ENCODE measurements at regions not wholly inside any gene's neighbourhood (a gene's known extent, or its start where the extent isn't known, plus 50 kb on each side); places are given as distances from the start of the nearest gene placed in this dataset.

DNA sequence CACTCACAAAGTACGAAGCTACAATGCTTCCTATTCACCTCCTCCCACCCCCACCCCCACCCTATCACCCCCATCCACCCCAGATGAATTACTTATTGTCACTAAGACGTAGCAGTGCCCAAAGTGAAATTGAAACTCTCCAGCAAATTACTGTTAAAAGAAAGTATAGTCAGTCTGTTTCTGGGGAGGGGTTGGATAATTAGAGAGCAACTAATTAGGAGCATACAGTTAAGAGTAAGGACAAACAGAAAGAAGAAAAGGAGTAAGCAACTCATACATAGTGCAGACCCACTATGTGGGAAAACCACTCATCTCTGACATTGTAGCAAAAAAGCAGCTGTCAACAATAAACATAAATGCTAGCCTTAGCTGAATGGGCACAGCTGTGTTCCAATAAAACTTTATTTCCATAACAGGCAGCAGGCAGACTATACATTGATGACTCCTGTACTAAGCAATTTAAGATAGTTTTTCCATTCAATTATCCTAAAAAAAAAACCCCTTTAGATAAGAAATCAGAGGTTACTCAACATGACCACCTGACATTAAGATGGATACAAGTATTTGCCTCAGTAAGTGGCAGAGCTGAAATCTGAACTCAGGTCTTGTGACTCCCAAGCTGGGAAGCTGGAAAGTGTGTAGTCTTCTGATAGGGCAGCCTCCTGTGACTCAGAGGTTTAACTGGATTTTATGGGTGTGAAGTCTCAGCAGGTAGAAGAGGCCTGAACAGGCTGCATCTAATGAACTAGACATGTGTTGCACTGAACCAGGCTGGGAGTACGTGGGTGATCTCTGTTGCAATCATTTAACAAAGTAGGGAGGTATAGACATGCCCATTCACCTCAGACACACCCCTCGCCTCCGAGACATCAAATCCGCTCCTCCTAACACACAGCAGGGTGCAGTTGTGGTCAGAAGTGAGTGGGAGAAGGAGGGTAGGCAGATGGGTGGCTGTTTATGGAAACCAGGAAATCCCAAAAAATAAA, 171.8 kb upstream of the KLF7 start (continued):
- TF ChIP-seq, protein P1, sequence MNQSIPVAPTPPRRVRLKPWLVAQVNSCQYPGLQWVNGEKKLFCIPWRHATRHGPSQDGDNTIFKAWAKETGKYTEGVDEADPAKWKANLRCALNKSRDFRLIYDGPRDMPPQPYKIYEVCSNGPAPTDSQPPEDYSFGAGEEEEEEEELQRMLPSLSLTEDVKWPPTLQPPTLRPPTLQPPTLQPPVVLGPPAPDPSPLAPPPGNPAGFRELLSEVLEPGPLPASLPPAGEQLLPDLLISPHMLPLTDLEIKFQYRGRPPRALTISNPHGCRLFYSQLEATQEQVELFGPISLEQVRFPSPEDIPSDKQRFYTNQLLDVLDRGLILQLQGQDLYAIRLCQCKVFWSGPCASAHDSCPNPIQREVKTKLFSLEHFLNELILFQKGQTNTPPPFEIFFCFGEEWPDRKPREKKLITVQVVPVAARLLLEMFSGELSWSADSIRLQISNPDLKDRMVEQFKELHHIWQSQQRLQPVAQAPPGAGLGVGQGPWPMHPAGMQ (IDR thresholded peaks at IDR 0.05; ENCODE audit: borderline replicate concordance) = no peak
- TF ChIP-seq NBN (IDR thresholded peaks at IDR 0.05) = 0 out of 2 replicates have a peak, but pooled peaks have one; percentile 27
- TF ChIP-seq IKZF2 (IDR thresholded peaks at IDR 0.05) = peak; percentile 28 to 51; a peak in 2 of 4 replicates
- no peak for TF ChIP-seq NFXL1 (IDR thresholded peaks at IDR 0.05; ENCODE audit: borderline replicate concordance)

DNA sequence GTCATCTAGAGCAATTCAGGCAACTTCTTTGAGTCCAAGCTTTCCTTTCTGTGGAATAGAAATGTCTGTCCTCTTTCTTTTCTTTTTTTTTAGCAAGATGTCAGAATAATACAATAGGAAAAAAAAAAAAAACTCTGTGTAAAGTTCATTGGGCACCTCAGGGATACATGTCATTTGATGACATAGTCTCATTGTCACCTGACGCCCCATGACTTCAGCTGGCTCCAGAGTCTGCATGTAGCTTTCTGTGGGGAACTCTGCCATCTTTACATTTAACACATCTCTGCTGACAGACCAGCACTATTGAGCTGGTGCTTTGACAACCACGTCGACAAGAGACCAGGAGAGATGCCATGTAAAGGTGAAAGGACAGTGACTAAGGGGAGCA, 172.5 kb upstream of the KLF7 start:
- in situ Hi-C loops (cut with MboI) (loop anchor here (25.0 kb wide), 1 partner anchor 1626 kb away; no protein-coding TSS in a partner anchor), intact Hi-C loops (cut with micrococcal nuclease; ENCODE audit: unreplicated experiment) (no loop called here)
- ATAC-seq = no peak
- Histone ChIP-seq H3K36me3 (ENCODE audit: control insufficient read depth in 2 of 2, insufficient read depth in 2 of 2, low read length in 1 of 2) (no peaks in the 10 kb centered on the region), H3K9me3 (replicated peaks; ENCODE audit: control insufficient read depth, insufficient read depth, low read length) (no peaks in the 10 kb centered on the region), H3K4me3 (no peak overlapping the region), H3K27me3 (replicated peaks in 1 of 2; ENCODE audit: control insufficient read depth in 2 of 2, insufficient read depth in 2 of 2, low read length in 1 of 2) (no peaks in the 10 kb centered on the region), H2AFZ (ENCODE audit: control insufficient read depth, low read depth, low read length) (peak overlapping the region; percentile 14), H3K79me2 (ENCODE audit: control insufficient read depth, insufficient read depth, low read length) (no peaks in the 10 kb centered on the region), H4K20me1 (ENCODE audit: control insufficient read depth, insufficient read depth) (no peaks in the 10 kb centered on the region), H3K4me1 (ENCODE audit: control insufficient read depth, insufficient read depth, low read length) (peaks cover 34% of the 10 kb centered on the region), H3K4me2 (ENCODE audit: control insufficient read depth, insufficient read depth) (no peak overlapping the region), H3K9ac (ENCODE audit: control insufficient read depth, insufficient read depth, low read length) (no peak overlapping the region), H3K27ac (ENCODE audit: control insufficient read depth, insufficient read depth) (no peak overlapping the region)
- TF ChIP-seq JUNB (IDR thresholded peaks at IDR 0.05) = no peak
- no peak for TF ChIP-seq TAF1 (IDR thresholded peaks at IDR 0.05; ENCODE audit: borderline replicate concordance, low read depth, low read length)
- TF ChIP-seq, protein P2, sequence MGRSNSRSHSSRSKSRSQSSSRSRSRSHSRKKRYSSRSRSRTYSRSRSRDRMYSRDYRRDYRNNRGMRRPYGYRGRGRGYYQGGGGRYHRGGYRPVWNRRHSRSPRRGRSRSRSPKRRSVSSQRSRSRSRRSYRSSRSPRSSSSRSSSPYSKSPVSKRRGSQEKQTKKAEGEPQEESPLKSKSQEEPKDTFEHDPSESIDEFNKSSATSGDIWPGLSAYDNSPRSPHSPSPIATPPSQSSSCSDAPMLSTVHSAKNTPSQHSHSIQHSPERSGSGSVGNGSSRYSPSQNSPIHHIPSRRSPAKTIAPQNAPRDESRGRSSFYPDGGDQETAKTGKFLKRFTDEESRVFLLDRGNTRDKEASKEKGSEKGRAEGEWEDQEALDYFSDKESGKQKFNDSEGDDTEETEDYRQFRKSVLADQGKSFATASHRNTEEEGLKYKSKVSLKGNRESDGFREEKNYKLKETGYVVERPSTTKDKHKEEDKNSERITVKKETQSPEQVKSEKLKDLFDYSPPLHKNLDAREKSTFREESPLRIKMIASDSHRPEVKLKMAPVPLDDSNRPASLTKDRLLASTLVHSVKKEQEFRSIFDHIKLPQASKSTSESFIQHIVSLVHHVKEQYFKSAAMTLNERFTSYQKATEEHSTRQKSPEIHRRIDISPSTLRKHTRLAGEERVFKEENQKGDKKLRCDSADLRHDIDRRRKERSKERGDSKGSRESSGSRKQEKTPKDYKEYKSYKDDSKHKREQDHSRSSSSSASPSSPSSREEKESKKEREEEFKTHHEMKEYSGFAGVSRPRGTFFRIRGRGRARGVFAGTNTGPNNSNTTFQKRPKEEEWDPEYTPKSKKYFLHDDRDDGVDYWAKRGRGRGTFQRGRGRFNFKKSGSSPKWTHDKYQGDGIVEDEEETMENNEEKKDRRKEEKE (IDR thresholded peaks at IDR 0.05) = no peak
- TF ChIP-seq CREB1 (IDR thresholded peaks at IDR 0.05; ENCODE audit: low read depth) = 0 out of 2 replicates have a peak, but pooled peaks have one; percentile 39
- TF ChIP-seq LARP7 (IDR thresholded peaks at IDR 0.05) = no peak
- TF ChIP-seq HDAC6 (IDR thresholded peaks at IDR 0.05; ENCODE audit: unreplicated experiment) = no peak
- TF ChIP-seq FOS (IDR thresholded peaks at IDR 0.05; ENCODE audit: borderline replicate concordance, extremely low read depth, insufficient read length) = no peak
- no peak for DNase-seq (ENCODE audit: low read depth, low spot score)
- FAIRE-seq = no peak
- ChIA-PET CTCF (interaction anchor here (0.6 to 1.9 kb wide), 6 partner anchors 9 to 783 kb away, joined by 3 to 9 read pairs (median 4); no protein-coding TSS in a partner anchor), SMC1A (ENCODE audit: uncharacterized antibody, unreplicated experiment) (interaction anchor here (0.6 to 3.1 kb wide), 25 partner anchors 8 to 534 kb away, joined by 3 to 25 read pairs (median 3); partner anchors contain the start of gene KLF7), POLR2A (interaction anchor here (0.5 to 1.5 kb wide), 8 partner anchors 9 to 327 kb away, joined by 3 to 6 read pairs (median 4); no protein-coding TSS in a partner anchor), RAD21 (ENCODE audit: unreplicated experiment) (interaction anchor here (0.6 to 4.5 kb wide), 12 partner anchors 9 to 1251 kb away, joined by 3 to 33 read pairs (median 4); partner anchors contain the start of gene KLF7)
- WGBS (ENCODE audit: insufficient coverage, insufficient replicate concordance, low lambda C conversion rate, missing lambda C conversion rate) = 71% methylated on average over 3 of the region's 3 CpGs
- no TSS peak for BruUV-seq (replicated peaks)

All from GM12878 (cell line).